VCaP (cell line): ENCODE measurements at regions not wholly inside any gene's neighbourhood (a gene's known extent, or its start where the extent isn't known, plus 50 kb on each side); places are given as distances from the start of the nearest gene placed in this dataset.
"Not testable (repeated sequence)": the region's sequence is repeated elsewhere in the genome, so short reads cannot be mapped to it uniquely, and the experiment has no call there.

Source experiments
- H3K27ac ChIP-seq: fragments of 450-650 bp; 2 replicates; pipeline ENCODE4 v1.5.1; 2017
- TF ChIP-seq, protein P1 (sequence below): fragments of 450-650 bp; conservative IDR thresholded peaks from 2 replicates; pipeline ENCODE4 v1.5.1; 2017; ENCODE audit warnings: mild to moderate bottlenecking, moderate library complexity

DNA sequence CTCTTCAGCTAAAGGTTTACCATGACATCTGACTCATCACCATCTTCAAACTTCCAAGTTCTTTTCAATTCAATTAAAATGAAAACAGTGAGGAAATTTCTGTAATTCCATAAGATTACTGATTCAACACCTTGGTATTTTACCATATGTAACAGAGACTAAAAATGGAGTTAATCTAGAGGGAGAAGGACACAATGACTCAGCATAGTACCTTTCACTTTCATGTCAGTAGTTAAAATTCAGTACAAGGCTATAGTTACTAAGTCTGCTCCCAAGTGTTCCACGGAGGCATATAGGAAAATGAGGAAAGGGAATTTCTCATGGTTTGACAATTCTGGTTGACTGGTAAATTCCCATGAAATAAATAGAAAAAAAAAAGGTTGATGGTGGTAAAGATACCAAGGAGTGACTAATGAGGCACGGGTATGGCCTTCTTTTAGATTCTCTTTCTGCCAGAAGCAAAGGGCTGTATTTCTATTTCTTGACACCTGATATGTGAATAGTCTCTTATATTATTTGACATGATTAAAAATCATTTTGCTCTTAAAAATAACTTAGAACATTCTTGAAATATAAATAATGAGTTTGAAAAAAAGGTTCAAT lies 526.7 kb upstream of the ADGRB3 start:
- TF ChIP-seq, protein P1, sequence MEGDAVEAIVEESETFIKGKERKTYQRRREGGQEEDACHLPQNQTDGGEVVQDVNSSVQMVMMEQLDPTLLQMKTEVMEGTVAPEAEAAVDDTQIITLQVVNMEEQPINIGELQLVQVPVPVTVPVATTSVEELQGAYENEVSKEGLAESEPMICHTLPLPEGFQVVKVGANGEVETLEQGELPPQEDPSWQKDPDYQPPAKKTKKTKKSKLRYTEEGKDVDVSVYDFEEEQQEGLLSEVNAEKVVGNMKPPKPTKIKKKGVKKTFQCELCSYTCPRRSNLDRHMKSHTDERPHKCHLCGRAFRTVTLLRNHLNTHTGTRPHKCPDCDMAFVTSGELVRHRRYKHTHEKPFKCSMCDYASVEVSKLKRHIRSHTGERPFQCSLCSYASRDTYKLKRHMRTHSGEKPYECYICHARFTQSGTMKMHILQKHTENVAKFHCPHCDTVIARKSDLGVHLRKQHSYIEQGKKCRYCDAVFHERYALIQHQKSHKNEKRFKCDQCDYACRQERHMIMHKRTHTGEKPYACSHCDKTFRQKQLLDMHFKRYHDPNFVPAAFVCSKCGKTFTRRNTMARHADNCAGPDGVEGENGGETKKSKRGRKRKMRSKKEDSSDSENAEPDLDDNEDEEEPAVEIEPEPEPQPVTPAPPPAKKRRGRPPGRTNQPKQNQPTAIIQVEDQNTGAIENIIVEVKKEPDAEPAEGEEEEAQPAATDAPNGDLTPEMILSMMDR, result no peak
- no peak overlapping the region for H3K27ac ChIP-seq

DNA sequence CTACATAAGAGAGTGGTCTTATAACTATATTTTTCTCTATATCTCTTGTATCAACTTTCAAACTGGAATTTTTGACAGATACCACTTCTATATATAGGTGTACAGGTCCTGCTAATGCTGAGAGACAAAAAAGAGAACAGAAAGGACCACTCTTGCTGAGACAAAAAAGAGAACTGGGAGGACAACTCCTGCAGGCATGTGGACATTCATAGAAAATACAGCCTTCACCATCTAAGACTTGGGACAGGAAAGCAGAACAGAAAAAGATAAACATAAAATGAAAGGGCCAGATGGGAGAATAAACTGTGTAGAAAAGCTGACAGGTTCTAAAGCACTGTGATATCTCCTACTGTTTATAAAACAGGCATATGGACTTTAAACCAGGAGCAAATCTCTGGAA lies 541.0 kb upstream of the ADGRB3 start:
- H3K27ac ChIP-seq, result no peak overlapping the region
- TF ChIP-seq, protein P1, result no peak

DNA sequence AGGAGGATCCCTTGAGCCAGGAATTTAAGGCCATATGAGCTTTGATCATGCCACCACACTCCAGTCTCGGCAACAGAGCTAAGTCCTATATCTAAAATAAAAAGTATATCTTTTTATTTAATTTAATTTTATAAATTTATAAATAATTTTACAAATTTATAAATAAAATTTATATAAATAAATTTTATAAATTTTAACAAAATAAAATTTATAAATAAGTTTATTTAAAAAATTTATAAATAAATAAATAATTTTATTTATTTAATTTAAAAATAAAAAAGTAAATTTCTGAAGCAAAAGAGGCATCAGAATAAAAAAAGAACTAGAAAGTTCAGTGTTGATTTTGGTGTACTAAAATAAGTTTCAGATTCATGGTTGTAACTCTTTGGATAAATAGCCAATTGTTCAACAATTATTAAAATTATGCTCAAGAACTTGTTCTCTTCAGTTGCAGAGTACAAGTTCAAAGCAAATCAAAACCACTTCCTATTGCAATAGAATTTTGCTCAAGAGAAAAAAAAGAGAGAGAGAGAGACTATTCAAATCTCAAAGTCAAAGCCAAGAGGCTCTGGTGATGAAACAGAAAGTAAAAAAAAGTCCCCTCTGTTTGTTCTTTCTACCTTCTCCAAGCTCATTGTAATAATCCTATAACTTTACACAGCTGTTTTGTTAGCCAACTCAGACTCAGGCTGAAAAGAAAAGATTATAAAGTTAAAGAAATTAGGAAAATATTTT lies 547.5 kb upstream of the ADGRB3 start:
- no peak overlapping the region for H3K27ac ChIP-seq
- TF ChIP-seq, protein P1, result no peak

DNA sequence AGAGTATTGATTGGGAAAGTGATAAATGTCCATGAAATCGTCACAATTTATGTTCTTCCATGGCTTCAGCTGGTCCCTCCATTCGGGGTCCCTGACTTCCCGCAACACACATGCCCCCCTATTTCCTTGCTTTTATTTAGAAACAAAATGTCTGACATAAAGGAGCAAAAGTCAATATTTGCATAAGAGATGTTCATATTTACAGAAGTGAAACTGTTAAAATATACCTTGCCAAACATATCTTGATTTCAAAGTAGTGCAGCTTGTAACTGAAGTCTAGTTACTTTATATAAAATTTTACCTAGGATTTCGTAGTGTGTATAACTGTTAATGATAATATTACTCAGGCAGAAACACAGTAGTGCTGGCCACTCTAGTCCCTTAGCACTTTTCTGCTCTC lies 548.9 kb upstream of the ADGRB3 start:
- TF ChIP-seq, protein P1, result no peak
- no peak overlapping the region for H3K27ac ChIP-seq

DNA sequence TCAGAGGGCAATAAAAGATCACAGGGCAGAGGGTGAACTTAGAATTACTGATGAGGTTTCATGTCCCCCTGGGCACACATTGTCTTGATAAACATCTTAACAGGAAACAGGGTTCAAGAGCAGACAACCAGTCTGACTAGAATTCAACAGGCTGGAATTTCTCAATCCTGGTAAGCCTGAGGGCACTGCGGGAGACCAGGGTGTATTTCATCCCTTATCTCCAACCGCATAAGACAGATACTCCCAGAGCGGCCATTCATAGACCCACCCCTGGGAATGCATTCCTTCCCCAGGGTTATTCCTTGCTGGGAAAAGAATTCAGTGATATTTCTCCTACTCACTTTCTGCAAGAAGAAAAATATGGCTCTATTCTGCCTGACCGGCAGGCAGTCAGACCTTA lies 549.5 kb upstream of the ADGRB3 start:
- not testable (repeated sequence) for H3K27ac ChIP-seq

DNA sequence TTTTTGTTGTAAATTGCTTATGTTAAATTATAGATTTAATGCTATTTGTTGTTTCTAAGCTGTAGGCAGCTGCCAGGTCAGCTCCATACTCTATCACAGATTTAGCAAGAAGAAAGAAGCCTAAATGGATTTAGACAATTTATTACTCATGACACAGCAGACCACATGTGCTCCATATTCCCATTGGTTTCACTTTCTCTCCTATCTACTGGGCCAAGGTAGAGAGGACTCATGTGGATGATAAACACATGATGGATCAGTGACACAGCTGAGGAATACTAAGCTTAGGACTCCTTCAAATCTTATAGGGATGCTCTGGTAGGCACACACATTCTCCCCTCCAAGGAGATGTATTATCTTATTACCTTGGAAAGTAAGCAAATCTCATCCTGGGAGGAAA lies 553.0 kb upstream of the ADGRB3 start:
- H3K27ac ChIP-seq, result no peak overlapping the region

DNA sequence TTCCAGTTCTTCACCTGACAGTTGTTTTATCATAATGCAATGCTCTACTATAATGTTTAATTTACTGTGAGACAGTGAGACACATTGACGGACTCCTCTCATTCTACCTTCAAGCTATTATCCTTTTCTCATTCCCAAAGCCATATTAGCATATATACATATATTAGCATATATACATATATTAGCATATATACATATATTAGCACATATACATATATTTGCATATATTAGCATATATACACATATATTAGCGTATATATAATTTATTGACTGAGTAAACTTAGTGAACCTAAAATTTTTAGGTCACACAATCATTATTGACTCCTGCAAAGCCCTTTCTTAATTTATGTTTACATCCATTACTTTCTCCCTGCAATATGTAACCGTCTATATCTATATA lies 555.0 kb upstream of the ADGRB3 start:
- no peak overlapping the region for H3K27ac ChIP-seq
- TF ChIP-seq, protein P1, result no peak

More for the DNA sequence above, 553.0 kb upstream of the ADGRB3 start:
- TF ChIP-seq, protein P1, result no peak

DNA sequence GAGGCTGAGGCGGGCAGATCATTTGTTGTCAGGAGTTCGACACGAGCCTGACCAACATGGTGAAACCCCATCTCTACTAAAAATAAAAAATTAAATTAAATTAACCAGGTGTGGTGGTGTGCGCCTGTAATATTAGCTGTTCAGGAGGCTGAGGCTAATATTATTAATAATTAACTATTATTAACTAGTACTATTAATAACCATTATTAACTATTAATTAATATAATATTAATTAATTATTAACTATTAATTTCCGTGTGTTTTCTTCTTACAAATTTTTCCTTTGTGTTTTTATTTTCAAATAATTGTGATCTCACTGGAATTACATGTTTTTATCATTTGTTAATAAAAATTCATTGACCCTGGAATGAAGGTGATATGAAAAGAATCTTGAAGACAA lies 557.4 kb upstream of the ADGRB3 start:
- TF ChIP-seq, protein P1, result no peak
- no peak overlapping the region for H3K27ac ChIP-seq
